IPS DF 19.7 (cell line): ENCODE measurements at regions not wholly inside any gene's neighbourhood (a gene's known extent, or its start where the extent isn't known, plus 50 kb on each side); places are given as distances from the start of the nearest gene placed in this dataset.
"Not testable (repeated sequence)": the region's sequence is repeated elsewhere in the genome, so short reads cannot be mapped to it uniquely, and the experiment has no call there.

Source experiments
- DNase-seq: peaks from one replicate; pipeline ENCODE4 v3.0.0-alpha.2; 2013; ENCODE audit warnings: low read depth, low spot score

DNA sequence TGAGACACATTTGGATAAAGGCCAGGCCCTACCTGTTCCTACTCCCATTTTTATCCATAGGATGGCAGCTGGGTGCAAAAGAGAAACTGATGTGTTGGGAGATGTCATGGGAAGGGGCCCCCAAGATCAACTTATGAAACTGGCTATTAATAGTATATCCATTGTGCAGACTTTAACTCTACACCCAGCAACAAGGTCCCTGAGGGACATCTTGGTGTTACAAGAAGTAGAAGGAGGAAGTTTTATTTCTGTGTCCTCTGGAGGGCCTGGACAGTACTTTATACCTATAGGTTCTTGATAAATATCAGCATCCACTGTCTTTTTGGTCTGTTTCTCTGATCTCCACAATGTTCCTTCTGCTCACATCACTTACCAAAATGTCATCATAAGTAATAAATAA is 84.6 kb downstream of the BTG1 start:
- DNase-seq: no peak

DNA sequence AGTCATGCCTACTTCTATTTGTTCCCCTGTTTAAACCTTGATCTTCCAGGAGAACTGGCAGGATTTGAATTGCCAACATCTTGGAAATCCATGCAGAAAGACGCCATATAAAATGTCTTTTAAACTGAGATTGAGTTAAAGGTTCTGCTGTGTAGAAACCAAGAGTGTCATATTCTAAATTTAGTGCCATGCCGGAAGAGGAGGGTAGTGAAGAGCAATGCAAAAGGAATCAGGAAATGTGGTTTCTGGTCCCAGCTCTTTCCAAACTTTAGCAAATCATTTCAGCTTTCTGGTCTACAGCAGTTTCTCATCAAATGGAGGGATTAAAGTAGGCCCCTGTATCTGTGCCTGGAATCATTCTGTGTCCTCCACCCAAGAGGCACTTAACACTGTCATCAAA is 85.7 kb downstream of the BTG1 start:
- no peak for DNase-seq

DNA sequence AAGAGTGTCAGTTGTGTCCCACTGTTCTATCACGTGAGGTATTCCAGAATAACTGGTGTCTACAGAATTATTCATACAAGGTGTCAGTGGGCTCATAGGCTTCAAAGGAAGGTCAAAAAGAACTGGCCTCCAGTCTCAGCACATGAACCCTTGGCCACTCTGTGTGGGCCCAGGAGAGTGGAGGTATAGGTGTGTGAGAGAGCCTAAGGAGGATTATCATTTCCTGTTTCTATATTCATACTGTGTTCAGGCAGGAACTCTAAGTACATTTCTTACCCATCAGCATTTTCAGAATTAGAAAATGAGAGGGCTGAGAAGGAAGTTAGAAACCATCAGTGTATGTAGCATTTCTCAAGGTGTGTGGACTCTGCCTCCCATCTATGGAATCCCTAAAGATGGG is 87.0 kb downstream of the BTG1 start:
- no peak for DNase-seq

DNA sequence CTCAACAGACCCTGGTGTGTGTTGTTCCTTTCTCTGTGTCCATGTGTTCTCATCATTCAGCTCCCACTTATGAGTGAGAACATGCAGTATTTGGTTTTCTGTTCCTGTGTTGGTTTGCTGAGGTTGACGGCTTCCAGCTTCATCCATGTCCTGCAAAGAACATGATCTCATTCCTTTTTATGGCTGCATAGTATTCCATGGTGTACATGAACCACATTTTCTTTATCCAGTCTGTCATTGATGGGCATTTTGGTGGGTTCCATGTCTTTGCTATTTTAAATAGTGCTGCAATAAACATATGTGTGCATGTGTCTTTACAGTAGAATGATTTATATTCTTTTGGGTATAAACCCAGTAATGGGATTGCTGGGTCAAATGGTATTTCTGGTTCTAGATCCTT is 88.9 kb downstream of the BTG1 start:
- DNase-seq: not testable (repeated sequence)

DNA sequence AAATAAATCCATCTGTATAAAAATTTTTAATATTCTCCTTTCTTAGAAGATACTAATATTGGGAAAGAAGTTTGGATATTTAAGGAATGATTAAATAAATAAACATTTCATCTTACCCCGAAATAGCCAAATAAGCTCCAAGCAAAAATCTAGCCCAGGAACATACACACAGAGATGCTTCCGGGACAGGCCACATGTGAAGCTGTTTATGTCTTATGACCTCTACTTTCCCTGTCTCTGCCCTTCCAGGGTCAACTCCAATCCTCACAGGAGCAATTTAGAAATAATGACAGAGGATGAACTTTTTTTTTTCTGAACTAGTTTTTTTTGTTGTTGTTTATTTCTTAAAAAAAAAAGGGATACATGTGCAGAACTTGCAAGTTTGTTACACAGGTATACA is 89.4 kb downstream of the BTG1 start:
- DNase-seq: no peak

DNA sequence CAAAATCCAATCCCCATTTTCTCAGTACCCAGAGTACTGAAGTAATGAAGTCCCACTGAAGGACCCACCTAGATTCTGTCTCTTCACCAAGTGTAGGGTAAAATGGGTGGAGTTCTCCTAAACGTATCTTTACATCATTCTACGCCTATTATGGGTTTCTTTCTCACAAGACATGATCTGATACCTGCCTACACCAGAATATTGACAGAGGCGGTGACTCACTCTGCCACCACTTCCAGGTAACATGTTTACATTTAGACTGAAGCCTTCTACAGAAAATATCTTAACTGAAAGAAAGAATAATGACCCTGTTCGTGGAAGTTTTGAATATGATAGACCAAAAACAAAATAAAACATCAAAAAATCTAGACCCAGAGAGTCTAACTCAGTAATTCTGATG is 89.8 kb downstream of the BTG1 start:
- no peak for DNase-seq

DNA sequence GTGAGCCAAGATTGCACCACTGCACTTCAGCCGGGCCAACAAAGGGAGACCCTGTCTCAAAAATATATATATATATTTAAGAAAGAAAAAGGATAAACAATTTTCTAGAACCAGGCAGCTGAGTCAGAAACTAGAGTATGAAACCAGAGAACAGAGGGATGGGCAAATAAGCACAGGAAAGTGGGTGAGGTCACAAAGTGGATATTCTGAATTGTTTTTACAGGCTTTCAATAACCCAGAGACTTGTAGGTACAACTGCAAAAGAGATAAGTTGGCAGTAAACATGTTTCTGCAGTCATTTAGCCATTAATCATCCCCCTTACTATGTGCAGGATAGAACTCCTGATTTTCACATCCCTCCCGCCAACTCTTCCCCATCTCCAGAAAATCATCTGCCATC is 94.2 kb downstream of the BTG1 start:
- no peak for DNase-seq

DNA sequence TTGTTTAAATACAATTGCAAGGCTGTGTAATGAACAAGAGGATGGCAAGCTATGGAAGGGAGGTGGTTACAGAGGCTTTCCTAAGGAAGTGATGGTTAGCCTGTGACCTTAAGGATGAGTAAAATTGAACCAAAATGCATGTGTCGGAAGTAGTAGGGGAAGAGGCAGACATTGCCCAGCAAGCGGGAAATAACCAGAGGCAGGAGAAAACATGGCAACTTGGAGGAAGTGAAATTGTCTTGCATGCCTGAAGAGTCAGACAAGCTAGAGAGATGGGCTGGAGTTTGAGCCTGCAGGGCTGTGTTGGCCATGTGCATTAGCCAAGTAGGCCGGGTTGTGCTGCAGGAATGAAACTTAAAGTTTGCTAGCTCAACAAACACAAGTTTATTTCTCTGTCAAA is 96.2 kb downstream of the BTG1 start:
- DNase-seq: no peak

DNA sequence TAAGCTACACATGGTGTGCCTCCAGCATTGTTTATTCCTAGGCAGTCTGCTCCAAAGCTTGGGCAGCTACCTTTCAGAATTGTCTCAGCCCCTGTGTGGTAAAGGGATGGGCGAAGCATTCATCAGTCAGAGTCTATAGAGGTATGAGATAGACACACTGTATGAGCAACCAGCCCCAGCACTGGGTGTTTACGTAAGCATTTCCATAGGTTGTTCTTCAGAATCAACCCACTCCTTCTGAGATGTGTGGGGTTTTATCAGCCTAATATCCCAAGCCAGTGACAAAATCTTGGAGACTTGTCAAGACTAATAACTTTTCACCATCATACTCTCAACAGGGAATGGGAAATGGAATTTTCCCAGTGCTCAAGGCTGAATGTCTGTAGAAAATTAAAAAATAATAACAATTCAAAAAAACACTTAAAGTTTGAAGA is 98.2 kb downstream of the BTG1 start:
- DNase-seq: no peak

DNA sequence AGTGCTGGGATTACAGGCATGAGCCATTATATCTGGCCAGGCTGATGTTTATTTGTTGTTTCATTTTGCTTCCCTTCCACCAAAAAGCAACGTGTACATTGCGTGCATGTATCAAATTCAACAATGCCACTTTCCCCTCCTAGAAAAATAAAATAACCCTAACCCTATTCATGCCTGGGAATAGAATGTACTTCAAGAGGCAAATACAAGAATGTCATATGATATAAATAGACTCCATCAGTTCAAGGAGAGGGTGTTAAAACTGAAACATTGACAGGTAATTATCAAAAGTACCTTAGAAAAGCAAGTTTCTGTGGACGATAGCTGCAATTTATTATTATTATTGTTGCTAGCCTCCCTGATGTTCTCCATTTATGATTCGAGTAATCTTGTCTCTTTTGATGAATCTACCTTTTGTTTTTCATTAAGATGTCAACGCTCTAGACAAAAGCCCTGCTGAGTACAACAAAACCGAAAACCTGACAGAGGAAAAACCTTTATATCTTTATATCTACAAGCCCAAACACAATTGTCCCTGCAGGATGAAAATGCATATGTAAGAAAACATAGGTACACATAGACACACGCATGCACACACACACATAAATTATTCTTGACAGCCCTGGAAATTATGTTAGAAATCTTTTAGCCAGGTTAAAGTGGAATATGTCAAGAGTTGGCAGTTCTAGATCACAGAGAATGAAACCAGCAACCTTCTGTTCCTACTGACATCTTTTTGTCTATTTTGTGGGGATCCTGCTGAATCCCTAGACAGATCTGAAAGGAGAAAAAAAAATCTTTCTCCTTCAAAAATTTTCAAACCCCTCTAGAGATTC is 98.9 kb downstream of the BTG1 start:
- DNase-seq: no peak

DNA sequence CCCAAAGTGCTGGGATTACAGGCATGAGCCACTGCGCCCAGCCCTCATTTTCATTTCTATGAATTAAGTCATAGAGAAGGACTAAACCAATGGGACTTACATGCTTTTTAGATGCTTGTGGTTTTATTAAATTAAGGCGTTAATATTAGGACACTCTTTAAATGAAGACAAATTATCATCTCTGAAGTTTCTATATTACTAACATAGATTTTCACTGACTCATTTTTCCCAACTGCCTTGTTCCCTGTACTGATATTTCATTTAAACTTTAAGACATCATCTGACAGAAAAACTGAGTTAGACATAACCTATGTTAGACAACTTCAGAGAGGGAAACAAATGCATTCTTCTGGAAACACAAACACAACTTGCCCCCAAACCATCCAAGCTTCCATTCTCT is 99.8 kb downstream of the BTG1 start:
- no peak for DNase-seq

DNA sequence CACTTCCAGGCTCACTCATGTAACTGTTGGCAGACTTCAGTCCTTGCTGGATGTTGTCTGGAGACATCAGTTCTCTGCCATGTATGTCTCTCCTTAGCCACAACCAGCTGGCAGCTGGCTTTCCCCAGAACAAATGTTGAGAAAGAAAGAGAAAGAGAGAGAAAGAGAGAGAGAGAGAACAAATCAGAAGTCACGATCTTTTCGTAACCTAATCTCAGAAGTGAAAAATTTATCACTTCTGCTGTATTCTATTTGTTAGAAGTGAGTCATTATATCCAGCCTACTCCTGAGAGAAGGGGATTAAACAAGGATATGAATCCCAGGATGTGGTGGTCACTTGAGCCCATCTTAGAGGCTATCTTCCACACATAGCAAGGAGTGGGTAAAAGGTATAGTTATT is 101.2 kb downstream of the BTG1 start:
- no peak for DNase-seq

DNA sequence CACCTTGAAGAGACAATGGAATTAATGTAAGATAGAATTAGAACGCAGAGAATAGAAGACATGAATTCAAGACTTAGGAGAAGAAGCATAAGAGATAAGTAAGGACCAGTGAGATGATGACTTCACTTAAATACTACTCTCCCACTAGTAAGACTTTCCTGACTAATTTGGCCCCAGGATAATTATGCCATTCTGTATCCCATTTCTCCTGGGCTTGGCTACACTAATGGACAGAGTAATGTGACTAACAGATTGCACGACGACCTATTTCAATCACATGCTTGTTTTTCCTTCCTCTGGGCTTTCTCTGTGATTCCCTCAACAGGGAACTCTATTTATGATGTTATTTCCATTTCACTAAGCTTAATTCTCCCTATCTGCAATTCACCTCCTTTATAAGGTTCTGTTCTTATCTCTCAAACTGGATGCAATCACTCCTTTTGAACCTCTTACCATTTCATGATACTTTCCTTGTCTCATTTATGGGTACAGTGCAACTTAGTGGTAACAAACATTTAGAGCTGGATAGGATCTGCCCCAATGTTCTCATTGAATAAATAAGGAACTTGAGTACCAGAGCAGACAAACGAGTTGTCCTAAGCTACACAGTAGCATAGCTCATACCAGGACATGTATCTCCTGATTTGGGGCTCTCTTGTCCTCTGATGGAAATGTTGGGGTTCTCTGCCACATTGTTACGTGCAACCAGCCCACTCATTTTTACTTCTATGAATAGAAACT is 102.7 kb downstream of the BTG1 start:
- no peak for DNase-seq

DNA sequence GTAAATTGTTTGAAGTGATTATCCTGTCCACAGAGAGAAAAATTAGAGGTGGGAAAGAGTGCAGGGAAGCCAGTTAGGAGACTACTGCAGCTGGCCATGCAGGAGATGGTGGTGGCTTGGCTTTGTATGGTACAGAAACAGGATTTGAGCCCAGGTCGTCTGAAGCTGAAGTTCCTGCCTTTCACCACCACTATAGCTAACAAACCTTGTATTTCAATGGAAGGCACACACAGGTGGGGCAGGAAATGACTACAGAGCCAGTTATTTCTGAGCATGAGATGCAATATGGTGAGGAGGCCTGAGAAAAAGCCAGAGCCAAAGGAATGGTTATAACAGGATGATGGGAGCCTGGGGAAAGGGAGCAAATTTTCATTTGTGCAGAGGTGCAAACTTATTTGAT is 103.9 kb downstream of the BTG1 start:
- no peak for DNase-seq

DNA sequence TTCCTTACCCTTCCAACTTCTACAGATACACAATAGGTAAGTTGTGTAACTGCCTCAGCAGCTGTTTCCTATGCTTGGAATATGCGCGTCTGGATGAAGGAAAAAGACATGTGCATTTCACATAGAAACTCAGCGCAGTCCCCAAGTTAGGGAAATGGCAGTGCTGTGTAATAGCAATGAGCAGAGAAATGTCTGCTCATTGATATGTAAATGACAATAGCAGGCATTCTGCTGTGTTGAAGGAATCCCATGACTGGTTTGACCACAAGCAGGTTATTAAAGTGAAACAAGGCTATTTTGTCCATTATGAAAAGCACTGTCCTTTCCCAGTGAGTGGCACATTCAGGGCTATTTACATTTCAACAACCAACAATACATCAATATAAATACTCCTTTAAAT is 106.6 kb downstream of the BTG1 start:
- DNase-seq: no peak

DNA sequence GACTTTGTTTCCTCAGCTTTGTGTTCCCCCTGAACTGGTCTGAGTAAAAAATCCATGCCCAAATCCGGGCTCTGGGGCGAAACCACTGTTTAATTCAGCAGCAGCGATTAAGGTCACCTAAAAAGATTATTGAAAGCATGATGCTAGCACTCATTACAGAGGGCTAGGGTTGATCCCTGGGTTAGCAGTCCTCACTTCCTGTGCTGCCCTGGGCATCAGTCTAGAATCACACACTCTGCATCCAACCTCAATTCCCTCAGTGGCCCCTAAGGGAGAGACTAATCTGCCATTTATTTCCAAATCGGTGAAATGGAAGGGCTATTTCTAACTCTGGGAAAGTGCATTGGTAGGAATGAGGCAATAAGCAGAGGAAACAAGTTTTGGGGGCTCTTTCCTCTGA is 107.2 kb downstream of the BTG1 start:
- DNase-seq: no peak

DNA sequence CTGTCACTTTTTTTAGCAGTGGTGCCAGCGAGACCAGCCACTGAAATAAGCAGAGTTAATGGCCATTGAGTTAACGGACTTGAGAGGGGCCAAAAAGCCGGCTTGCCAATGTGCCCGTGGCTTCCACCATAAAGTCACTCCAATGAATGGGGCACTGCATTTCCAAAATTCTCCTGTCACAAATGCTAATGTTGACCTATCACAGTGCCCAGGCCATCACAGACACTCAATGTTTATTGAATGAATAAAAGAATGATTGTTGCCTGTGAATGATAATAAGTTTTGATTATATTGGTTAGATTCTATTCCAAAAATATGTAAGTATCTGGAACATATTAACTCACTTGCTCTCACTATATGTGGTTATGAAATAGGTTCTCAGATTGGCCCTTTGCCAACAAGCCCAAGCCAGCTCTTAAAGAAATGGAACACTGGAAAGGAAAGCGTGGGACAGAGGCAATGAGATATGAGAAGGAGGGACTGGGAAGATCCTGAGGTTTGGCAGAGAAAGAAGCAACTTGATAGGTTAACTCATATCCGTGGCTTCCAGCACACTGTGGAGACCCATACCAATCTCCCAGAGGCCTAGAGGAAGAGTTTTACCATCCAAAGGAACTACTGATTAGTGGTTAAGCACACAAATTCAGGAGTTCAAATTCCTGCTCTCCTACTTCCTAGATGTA is 108.7 kb downstream of the BTG1 start:
- DNase-seq: no peak

DNA sequence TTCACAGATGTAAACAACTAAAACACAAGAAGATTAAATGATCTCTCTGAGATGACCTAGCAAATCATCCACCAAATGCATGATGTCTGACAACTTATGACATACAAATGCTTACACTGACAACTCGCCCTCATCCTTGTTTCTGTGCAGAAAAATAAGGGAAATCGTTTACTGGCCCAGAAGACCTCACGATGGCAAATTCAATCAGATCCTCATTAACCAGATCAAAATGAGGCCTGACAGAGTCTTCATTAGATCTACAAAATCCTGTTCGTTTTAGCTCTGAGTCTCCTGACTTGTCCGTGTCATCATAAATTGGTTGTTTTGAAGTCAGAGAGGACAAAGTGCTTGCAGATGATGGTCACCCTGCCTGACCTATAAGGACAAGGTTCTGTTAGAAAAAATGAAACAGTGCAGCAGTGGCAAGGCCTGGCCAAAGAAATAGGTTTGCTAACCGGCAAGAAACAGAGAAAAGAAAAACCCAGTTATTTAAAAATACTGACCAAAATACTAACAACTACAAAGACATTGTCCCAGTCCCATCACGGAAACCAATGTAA is 109.5 kb downstream of the BTG1 start:
- no peak for DNase-seq

DNA sequence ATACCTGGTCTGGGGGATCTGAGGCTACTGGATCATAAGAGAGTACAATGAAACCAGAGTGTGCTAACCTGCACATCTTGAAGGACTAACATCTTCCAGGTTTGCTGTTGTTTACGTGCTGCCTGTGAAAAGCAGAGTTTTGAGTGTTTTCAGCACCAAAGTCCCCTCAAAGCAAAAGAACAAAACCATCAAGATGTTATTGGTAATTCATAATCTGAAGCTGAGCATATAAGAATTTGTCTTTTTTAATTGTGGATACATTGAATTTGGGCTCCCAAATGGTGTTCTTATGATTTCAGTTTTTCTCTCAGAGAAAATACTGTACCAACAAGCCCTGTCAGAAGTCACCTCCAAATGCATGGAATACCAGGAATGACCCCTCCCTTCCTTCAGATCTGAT is 110.2 kb downstream of the BTG1 start:
- no peak for DNase-seq

DNA sequence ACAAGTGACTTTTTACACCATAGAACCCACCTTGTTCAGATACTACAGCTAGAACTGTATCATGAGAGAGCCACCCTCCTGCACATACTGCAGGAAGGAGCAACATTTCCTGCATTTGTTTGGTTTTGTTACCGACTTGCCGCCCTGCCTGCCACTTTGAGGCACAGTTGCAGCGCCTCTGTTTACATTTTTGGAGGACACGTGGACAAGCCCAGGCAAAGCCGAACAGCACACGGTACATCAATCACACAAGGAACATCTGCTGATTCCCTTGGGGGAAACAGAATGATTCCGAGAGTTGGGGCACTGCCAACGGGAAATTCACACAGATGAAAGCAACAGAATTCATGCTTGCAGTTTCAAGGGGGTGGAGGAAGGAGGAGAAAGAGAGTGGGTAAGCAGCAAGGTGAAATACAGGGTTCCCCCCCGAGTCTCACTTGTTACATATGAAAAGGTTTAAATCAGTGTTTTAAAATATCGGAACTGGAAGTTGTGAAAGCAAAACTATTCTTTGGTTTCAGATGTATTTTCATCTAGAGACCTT is 110.7 kb downstream of the BTG1 start:
- DNase-seq: no peak

DNA sequence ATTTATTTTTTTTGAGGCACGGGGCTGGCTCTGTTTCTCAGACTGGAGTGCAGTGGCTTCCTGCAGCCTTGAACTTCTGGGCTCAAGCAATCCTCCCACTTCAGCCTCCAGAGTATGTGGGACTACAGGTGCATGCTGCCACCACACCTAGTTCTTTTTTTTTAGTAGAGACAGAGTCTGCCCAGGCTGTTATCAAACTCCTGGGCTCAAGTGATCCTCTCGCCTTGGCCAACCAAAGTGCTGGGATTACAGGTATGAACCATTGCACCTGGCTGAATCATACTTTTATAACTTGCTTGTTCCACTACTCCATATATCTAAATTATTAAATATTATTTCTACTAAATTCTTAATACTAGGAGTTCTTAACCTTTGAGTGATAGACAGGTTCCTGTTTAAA is 111.6 kb downstream of the BTG1 start:
- no peak for DNase-seq

DNA sequence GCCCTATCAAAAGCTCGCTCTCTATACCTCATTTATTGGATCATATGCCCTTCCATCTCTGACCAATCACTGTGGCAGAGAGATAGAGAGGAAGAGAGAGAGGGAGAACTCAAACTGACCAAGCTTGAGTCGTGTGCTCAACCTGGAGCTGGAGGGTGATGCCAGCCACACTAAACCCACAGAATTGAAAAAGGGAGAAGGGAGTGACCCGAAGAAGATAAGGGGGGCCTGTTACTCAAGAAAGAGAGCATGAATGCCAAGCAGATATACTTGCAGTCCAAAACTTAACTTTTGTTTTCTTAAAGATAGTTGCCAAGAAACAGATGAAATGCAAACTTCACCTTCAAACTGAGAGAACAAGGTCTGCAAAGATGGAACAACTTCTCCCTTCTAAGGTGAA is 112.7 kb downstream of the BTG1 start:
- DNase-seq: no peak
